MCF 10A (cell line): ENCODE measurements at regions not wholly inside any gene's neighbourhood (a gene's known extent, or its start where the extent isn't known, plus 50 kb on each side); places are given as distances from the start of the nearest gene placed in this dataset.
A peak's percentile ranks its signal among the peaks of the same experiment; 100 is the strongest.

ENCODE experiments used
- BruUV-seq: library from RNA; stranded (reverse); fragments of 400-500 nt; replicated peaks from 2 replicates; lab custom pipeline; 2021; lab: Mats Ljungman, UMichigan
- CTCF ChIA-PET: fragments of 300-600 bp; sonication (Branson Sonifier 250); formaldehyde crosslinking; extraction: SDS; loops from one replicate; lab custom pipeline; 2021; ENCODE audit warnings: antibody characterized with exemption, inconsistent platforms; lab: Yijun Ruan, JAX
- POLR2A ChIA-PET: fragments of 300-600, 350-650 bp; sonication (Branson Sonifier 250); formaldehyde crosslinking; extraction: SDS; loops from one replicate; lab custom pipeline; 2020; ENCODE audit warnings: antibody characterized with exemption, inconsistent platforms; lab: Yijun Ruan, JAX
- DNase-seq: peaks from one replicate; pipeline ENCODE4 v3.0.0-alpha.2; 2018; ENCODE audit not compliant: unreplicated experiment
- H3K27ac Mint-ChIP-seq: one replicate; pipeline ENCODE4 v1.8.0; 2022; ENCODE audit warnings: mild to moderate bottlenecking, low read depth, mixed read lengths; ENCODE audit not compliant: unreplicated experiment
- H3K27me3 Mint-ChIP-seq: one replicate; pipeline ENCODE4 v1.8.0; 2022; ENCODE audit warnings: mixed read lengths; ENCODE audit not compliant: insufficient read depth, unreplicated experiment
- H3K36me3 Mint-ChIP-seq: one replicate; pipeline ENCODE4 v1.8.0; 2022; ENCODE audit warnings: mild to moderate bottlenecking, moderate library complexity, mixed read lengths; ENCODE audit not compliant: insufficient read depth, unreplicated experiment
- H3K4me1 Mint-ChIP-seq: one replicate; pipeline ENCODE4 v1.8.0; 2022; ENCODE audit warnings: mixed read lengths; ENCODE audit not compliant: insufficient read depth, unreplicated experiment
- H3K4me3 Mint-ChIP-seq: one replicate; pipeline ENCODE4 v1.8.0; 2022; ENCODE audit warnings: mild to moderate bottlenecking, moderate library complexity, mixed read lengths; ENCODE audit not compliant: unreplicated experiment
- H3K9me3 Mint-ChIP-seq: one replicate; pipeline ENCODE4 v1.8.0; 2022; ENCODE audit warnings: mixed read lengths; ENCODE audit not compliant: unreplicated experiment
- intact Hi-C: fragments of 100-400 bp; cut with micrococcal nuclease; formaldehyde crosslinking; loops from 2 replicates; pipeline ENCODE4 v1.14.1; 2022
- TF ChIP-seq, protein P1 (sequence below): fragments of 200-600 bp; IDR thresholded peaks from one replicate; pipeline ENCODE4 v1.8.0; 2022; ENCODE audit warnings: antibody characterized with exemption, mild to moderate bottlenecking; ENCODE audit not compliant: unreplicated experiment

DNA sequence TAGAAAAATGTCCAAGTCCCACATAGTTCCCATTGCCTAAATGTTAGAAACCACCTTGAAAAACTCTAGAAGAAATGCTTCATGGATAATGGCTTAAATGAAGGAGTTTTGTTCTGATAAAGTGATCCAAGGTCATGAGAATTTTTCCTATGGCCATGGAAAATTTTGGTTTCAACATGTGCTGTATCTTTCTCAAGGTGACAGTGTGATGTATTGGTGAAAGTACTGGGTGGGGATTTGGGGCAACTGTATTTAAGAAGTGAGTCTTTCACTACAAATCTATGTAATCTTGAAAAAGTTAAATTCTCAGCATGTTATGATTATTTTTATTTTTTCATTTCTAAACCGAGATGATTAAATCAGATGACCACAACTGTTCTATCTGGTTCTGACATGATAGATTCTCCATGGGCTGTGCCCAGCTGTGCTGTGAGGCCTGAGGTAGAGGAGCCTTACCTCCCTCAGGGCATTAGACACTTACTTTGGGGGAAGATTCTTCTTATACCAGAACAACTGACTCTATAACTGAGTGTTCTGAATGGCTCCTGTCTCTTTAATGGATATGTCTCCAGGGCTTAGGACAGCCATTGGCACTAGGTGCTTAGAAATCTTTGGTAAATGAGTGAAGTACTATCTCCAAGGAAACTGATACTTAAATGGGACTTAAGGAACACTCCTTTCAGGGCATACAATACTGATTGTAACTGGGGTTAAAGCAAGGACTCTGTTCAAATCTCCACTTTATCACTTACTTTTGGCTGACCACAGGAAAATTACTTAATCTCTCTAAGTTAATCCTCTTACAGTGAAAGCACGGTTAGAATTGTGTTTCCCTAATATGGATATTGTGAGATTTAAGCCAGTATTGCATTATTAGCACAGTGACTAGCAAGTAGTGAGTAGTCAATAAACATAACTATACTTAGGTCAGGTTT is 397.4 kb upstream of the MEF2C start:
- Mint-ChIP-seq H3K36me3 (no peaks in the 10 kb centered on the region), H3K4me1 (peaks cover 44% of the 10 kb centered on the region), H3K27me3 (no peaks in the 10 kb centered on the region), H3K27ac (no peak overlapping the region), H3K9me3 (no peaks in the 10 kb centered on the region), H3K4me3 (no peak overlapping the region)
- intact Hi-C loops, result no loop called here
- no peak for DNase-seq
- BruUV-seq, result no TSS peak
- ChIA-PET CTCF (interaction anchor here (0.6 kb wide), 1 partner anchor 589 kb away, joined by 4 read pairs; no protein-coding TSS in a partner anchor), POLR2A (no interaction called here)
- TF ChIP-seq, protein P1, sequence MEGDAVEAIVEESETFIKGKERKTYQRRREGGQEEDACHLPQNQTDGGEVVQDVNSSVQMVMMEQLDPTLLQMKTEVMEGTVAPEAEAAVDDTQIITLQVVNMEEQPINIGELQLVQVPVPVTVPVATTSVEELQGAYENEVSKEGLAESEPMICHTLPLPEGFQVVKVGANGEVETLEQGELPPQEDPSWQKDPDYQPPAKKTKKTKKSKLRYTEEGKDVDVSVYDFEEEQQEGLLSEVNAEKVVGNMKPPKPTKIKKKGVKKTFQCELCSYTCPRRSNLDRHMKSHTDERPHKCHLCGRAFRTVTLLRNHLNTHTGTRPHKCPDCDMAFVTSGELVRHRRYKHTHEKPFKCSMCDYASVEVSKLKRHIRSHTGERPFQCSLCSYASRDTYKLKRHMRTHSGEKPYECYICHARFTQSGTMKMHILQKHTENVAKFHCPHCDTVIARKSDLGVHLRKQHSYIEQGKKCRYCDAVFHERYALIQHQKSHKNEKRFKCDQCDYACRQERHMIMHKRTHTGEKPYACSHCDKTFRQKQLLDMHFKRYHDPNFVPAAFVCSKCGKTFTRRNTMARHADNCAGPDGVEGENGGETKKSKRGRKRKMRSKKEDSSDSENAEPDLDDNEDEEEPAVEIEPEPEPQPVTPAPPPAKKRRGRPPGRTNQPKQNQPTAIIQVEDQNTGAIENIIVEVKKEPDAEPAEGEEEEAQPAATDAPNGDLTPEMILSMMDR, result no peak

DNA sequence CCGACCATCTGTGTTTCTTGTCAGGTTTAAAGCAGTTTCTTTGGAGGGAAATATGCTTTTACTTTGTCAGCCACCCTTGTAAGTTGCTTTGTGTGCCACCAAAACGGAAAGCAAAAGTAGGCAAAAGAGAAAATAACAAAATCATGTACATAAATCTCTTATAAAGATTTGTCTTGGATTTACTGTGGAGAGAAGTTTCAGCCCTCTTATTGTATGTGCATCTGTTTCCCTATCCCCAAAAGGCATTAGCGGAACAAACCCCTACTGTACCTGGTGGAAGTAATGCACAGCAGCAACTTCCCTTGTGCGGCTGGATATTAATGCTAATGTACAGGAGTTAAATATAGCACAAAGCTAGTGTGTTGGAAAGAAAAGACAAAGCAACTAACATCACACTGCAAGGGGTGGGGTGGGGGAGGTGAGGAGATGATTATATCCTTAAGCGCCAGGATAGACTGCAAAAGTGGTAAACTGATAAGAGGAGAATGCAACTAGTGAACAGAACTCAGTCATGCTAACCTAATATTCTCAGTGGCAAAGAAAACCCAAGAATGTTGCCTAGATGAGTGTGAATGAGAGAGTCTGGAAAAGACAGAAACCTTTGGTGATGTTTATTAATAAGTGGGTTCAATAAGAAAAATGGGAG is 396.5 kb upstream of the MEF2C start:
- ChIA-PET POLR2A (no interaction called here), CTCF (interaction anchor here (0.7 kb wide), 1 partner anchor 22 kb away, joined by 4 read pairs; no protein-coding TSS in a partner anchor)
- H3K4me3 Mint-ChIP-seq, result no peak overlapping the region
- H3K27me3 Mint-ChIP-seq, result no peaks in the 10 kb centered on the region
- DNase-seq, result no peak
- intact Hi-C loops, result no loop called here
- no peaks in the 10 kb centered on the region for H3K9me3 Mint-ChIP-seq
- no TSS peak for BruUV-seq
- peaks cover 44% of the 10 kb centered on the region for H3K4me1 Mint-ChIP-seq
- TF ChIP-seq, protein P1, result no peak
- no peaks in the 10 kb centered on the region for H3K36me3 Mint-ChIP-seq
- no peak overlapping the region for H3K27ac Mint-ChIP-seq

DNA sequence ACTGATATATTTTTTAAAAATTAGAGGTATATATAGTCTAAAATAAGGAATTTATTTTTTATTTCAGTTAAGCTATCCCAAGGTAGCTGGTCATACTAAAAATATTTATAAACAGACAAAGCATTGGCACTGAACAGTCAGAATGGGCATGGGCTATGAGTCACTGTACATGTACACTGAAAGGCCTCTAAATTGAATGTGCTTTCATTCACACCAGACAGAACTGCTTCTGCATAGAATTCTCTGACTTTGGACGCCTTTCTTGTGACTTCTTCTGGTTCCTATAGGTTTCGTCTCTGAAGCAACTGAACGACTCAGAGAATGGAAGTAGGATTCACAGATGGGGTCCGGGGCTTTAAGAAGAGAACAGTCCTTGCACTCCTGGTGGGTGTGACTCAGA is 394.8 kb upstream of the MEF2C start:
- peak; percentile 11 for DNase-seq
- POLR2A ChIA-PET, result no interaction called here
- BruUV-seq, result no TSS peak

More for the DNA sequence above, 394.8 kb upstream of the MEF2C start:
- Mint-ChIP-seq H3K27ac (no peak overlapping the region), H3K4me1 (peaks cover 40% of the 10 kb centered on the region), H3K36me3 (no peaks in the 10 kb centered on the region), H3K4me3 (no peak overlapping the region), H3K27me3 (no peaks in the 10 kb centered on the region), H3K9me3 (no peaks in the 10 kb centered on the region)
- CTCF ChIA-PET, result no interaction called here
- TF ChIP-seq, protein P1, result no peak
- intact Hi-C loops, result no loop called here
